ENCODE measurements at regions not wholly inside any gene's neighbourhood (a gene's known extent, or its start where the extent isn't known, plus 50 kb on each side); places are given as distances from the start of the nearest gene placed in this dataset.

DNA sequence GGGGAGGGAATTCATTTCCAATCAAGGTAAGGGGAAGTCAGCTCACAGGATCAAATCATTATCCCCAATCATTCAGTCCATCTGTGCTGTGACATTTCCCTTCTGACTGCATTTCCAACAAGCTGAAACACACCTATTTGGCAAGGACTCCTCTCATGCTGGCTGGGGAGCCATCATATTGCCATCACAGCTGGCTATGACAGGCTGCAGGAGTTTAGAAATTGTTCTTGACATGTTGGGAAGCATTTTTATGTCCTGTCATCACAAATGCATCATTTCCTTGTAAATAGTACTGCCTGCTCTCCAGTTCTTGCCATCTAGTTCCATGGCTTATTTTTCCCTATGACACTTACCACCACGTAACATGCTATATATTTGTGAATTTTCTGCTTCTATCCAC, 113.9 kb upstream of the TMEM170B start:
- no peak for TF ChIP-seq POLR2A (IDR thresholded peaks at IDR 0.05)
- TF ChIP-seq, protein P1, sequence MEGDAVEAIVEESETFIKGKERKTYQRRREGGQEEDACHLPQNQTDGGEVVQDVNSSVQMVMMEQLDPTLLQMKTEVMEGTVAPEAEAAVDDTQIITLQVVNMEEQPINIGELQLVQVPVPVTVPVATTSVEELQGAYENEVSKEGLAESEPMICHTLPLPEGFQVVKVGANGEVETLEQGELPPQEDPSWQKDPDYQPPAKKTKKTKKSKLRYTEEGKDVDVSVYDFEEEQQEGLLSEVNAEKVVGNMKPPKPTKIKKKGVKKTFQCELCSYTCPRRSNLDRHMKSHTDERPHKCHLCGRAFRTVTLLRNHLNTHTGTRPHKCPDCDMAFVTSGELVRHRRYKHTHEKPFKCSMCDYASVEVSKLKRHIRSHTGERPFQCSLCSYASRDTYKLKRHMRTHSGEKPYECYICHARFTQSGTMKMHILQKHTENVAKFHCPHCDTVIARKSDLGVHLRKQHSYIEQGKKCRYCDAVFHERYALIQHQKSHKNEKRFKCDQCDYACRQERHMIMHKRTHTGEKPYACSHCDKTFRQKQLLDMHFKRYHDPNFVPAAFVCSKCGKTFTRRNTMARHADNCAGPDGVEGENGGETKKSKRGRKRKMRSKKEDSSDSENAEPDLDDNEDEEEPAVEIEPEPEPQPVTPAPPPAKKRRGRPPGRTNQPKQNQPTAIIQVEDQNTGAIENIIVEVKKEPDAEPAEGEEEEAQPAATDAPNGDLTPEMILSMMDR (IDR thresholded peaks at IDR 0.05): no peak
